NT2/D1 (cell line): ENCODE measurements at regions not wholly inside any gene's neighbourhood (a gene's known extent, or its start where the extent isn't known, plus 50 kb on each side); places are given as distances from the start of the nearest gene placed in this dataset.

Experiments
- SUZ12 ChIP-seq: IDR thresholded peaks from 2 replicates; pipeline ENCODE4 v1.6.1; 2011; ENCODE audit not compliant: insufficient read length, insufficient read depth; ENCODE audit errors: extremely low read depth
- YY1 ChIP-seq: IDR thresholded peaks from 2 replicates; pipeline ENCODE4 v1.6.1; 2011; ENCODE audit not compliant: insufficient read length, insufficient read depth

GRCh38 chr5:133705331-133705730 is 93.0 kb upstream of the FSTL4 start:
- no peak for TF ChIP-seq YY1
- no peak for TF ChIP-seq SUZ12
